ENCODE measurements at regions not wholly inside any gene's neighbourhood (a gene's known extent, or its start where the extent isn't known, plus 50 kb on each side); places are given as distances from the start of the nearest gene placed in this dataset.

- Histone ChIP-seq H3K27ac (no peak overlapping the region), H3K4me1 (ENCODE audit: control insufficient read depth in 1 of 2, low read depth in 2 of 2) (no peaks in the 10 kb centered on the region), H3K27me3 (replicated peaks; ENCODE audit: insufficient read depth) (no peaks in the 10 kb centered on the region), H3K36me3 (no peaks in the 10 kb centered on the region), H3K4me3 (no peak overlapping the region), H3K9me3 (no peaks in the 10 kb centered on the region)
- DNase-seq (ENCODE audit: low spot score): no peak
- TF ChIP-seq CTCF (IDR thresholded peaks at IDR 0.05): no peak
- no peak for ATAC-seq (ENCODE audit: insufficient number of reproducible peaks, low FRiP score, low read depth)
These were observed 266.4 kb downstream of the GPD2 start for GRCh38 chr2:156702541-156702940.

GRCh38 chr2:156703642-156704041 is 267.5 kb downstream of the GPD2 start:
- Histone ChIP-seq H3K36me3 (no peaks in the 10 kb centered on the region), H3K27me3 (replicated peaks; ENCODE audit: insufficient read depth) (no peaks in the 10 kb centered on the region), H3K9me3 (no peaks in the 10 kb centered on the region), H3K4me3 (no peak overlapping the region), H3K4me1 (ENCODE audit: control insufficient read depth in 1 of 2, low read depth in 2 of 2) (no peaks in the 10 kb centered on the region), H3K27ac (no peak overlapping the region)
- ATAC-seq (ENCODE audit: insufficient number of reproducible peaks, low FRiP score, low read depth) (no peak), DNase-seq (ENCODE audit: low spot score) (no peak)
- TF ChIP-seq CTCF (IDR thresholded peaks at IDR 0.05): no peak

- H3K9me3 ChIP-seq: no peaks in the 10 kb centered on the region
- no peak for ATAC-seq (ENCODE audit: insufficient number of reproducible peaks, low FRiP score, low read depth)
- H3K4me1 ChIP-seq (ENCODE audit: control insufficient read depth in 1 of 2, low read depth in 2 of 2): no peaks in the 10 kb centered on the region
- H3K27ac ChIP-seq: no peak overlapping the region
- DNase-seq (ENCODE audit: low spot score): no peak
- no peak for TF ChIP-seq CTCF (IDR thresholded peaks at IDR 0.05)
- H3K36me3 ChIP-seq: no peaks in the 10 kb centered on the region
- H3K27me3 ChIP-seq (replicated peaks; ENCODE audit: insufficient read depth): no peaks in the 10 kb centered on the region
- H3K4me3 ChIP-seq: no peak overlapping the region
These were observed 268.0 kb downstream of the GPD2 start for GRCh38 chr2:156704132-156704531.

- no peak overlapping the region for H3K4me3 ChIP-seq
- DNase-seq (ENCODE audit: low spot score): no peak
- ATAC-seq (ENCODE audit: insufficient number of reproducible peaks, low FRiP score, low read depth): no peak
- no peaks in the 10 kb centered on the region for H3K27me3 ChIP-seq (replicated peaks; ENCODE audit: insufficient read depth)
- H3K9me3 ChIP-seq: no peaks in the 10 kb centered on the region
- no peak overlapping the region for H3K27ac ChIP-seq
- H3K36me3 ChIP-seq: no peaks in the 10 kb centered on the region
- TF ChIP-seq CTCF (IDR thresholded peaks at IDR 0.05): no peak
- no peaks in the 10 kb centered on the region for H3K4me1 ChIP-seq (ENCODE audit: control insufficient read depth in 1 of 2, low read depth in 2 of 2)
These were observed 268.4 kb downstream of the GPD2 start for GRCh38 chr2:156704617-156705016.

- H3K4me3 ChIP-seq: no peak overlapping the region
- no peak for TF ChIP-seq CTCF (IDR thresholded peaks at IDR 0.05)
- no peak for ATAC-seq (ENCODE audit: insufficient number of reproducible peaks, low FRiP score, low read depth)
These were observed 270.4 kb downstream of the GPD2 start for GRCh38 chr2:156706576-156706975.

More at GRCh38 chr2:156706576-156706975, 270.4 kb downstream of the GPD2 start:
- Histone ChIP-seq H3K36me3 (no peaks in the 10 kb centered on the region), H3K9me3 (no peaks in the 10 kb centered on the region), H3K27me3 (replicated peaks; ENCODE audit: insufficient read depth) (no peaks in the 10 kb centered on the region), H3K27ac (no peak overlapping the region), H3K4me1 (ENCODE audit: control insufficient read depth in 1 of 2, low read depth in 2 of 2) (no peaks in the 10 kb centered on the region)
- DNase-seq (ENCODE audit: low spot score): no peak

Data from thoracic aorta (tissue), 2 donors.